Hepatocyte (in vitro differentiated cells): ENCODE measurements at regions not wholly inside any gene's neighbourhood (a gene's known extent, or its start where the extent isn't known, plus 50 kb on each side); places are given as distances from the start of the nearest gene placed in this dataset.

ENCODE experiments used
- DNase-seq: peaks from one replicate; pipeline ENCODE4 v3.0.0-alpha.2; 2016; ENCODE audit warnings: low spot score
- H2AFZ ChIP-seq: fragments of 200-600 bp; sonication (generic); 2 replicates; pipeline ENCODE4 v1.6.0; 2016; ENCODE audit warnings: antibody characterized with exemption, mild to moderate bottlenecking
- H3K27ac ChIP-seq: fragments of 200-600 bp; sonication (generic); 2 replicates; pipeline ENCODE4 v1.5.1; 2016; ENCODE audit warnings: mild to moderate bottlenecking
- H3K27me3 ChIP-seq: fragments of 200-600 bp; sonication (generic); 2 replicates; pipeline ENCODE4 v1.6.1; 2016
- H3K36me3 ChIP-seq: fragments of 200-600 bp; sonication (generic); replicated peaks from 2 replicates; pipeline ENCODE4 v1.5.1; 2016; ENCODE audit warnings: low read depth; ENCODE audit not compliant: insufficient read depth
- H3K4me1 ChIP-seq: fragments of 200-600 bp; sonication (generic); 2 replicates; pipeline ENCODE4 v1.5.1; 2016; ENCODE audit warnings: mild to moderate bottlenecking, moderate library complexity; ENCODE audit not compliant: insufficient read depth
- H3K4me2 ChIP-seq: fragments of 200-600 bp; sonication (generic); 2 replicates; pipeline ENCODE4 v1.6.0; 2016
- H3K4me3 ChIP-seq: fragments of 200-600 bp; sonication (generic); 2 replicates; pipeline ENCODE4 v1.5.1; 2016; ENCODE audit warnings: mild to moderate bottlenecking
- H3K79me2 ChIP-seq: fragments of 200-600 bp; sonication (generic); 2 replicates; pipeline ENCODE4 v1.6.0; 2017; ENCODE audit warnings: mild to moderate bottlenecking
- H3K9me2 ChIP-seq: fragments of 200-600 bp; sonication (generic); replicated peaks from 2 replicates; pipeline ENCODE4 v1.6.0; 2017; ENCODE audit warnings: mild to moderate bottlenecking; ENCODE audit not compliant: insufficient read depth
- H3K9me3 ChIP-seq: fragments of 200-600 bp; sonication (generic); 2 replicates; pipeline ENCODE4 v1.5.1; 2016; ENCODE audit warnings: low read depth, mild to moderate bottlenecking
- H4K20me1 ChIP-seq: fragments of 200-600 bp; sonication (generic); 2 replicates; pipeline ENCODE4 v1.6.0; 2016; ENCODE audit warnings: mild to moderate bottlenecking; ENCODE audit not compliant: insufficient read depth, poor library complexity, severe bottlenecking
- CTCF ChIP-seq: fragments of 200-600 bp; sonication (generic); IDR thresholded peaks from 2 replicates; pipeline ENCODE4 v1.5.1; 2016; ENCODE audit warnings: antibody characterized with exemption, mild to moderate bottlenecking; ENCODE audit not compliant: poor library complexity
- EZH2 ChIP-seq: fragments of 200-600 bp; sonication (generic); IDR thresholded peaks from 2 replicates; pipeline ENCODE4 v1.6.1; 2016; ENCODE audit warnings: antibody characterized with exemption, mild to moderate bottlenecking, borderline replicate concordance
- EZH2phosphoT487 ChIP-seq: fragments of 200-600 bp; sonication (generic); IDR thresholded peaks from one replicate; pipeline ENCODE4 v1.6.1; 2018; ENCODE audit warnings: antibody characterized with exemption, mild to moderate bottlenecking, low read depth, moderate library complexity; ENCODE audit not compliant: unreplicated experiment, severe bottlenecking
- WGBS: methylation state at CpG from one replicate; pipeline ENCODE4 v1.1.6; 2016; ENCODE audit warnings: low lambda C conversion rate; ENCODE audit errors: missing lambda C conversion rate; 5-methylcytosine and 5-hydroxymethylcytosine counted together

GRCh38 chr11:45079943-45080719 is 66.3 kb upstream of the PRDM11 start:
- H2AFZ ChIP-seq = no peak overlapping the region
- H3K36me3 ChIP-seq = no peaks in the 10 kb centered on the region
- H3K4me1 ChIP-seq = no peaks in the 10 kb centered on the region
- H3K27me3 ChIP-seq = peaks cover 10% of the 10 kb centered on the region
- H3K27ac ChIP-seq = no peak overlapping the region
- no peak for DNase-seq
- H3K79me2 ChIP-seq = no peaks in the 10 kb centered on the region
- H3K4me2 ChIP-seq = no peak overlapping the region
- 85% methylated on average over 16 of the region's 16 CpGs for WGBS
- no peaks in the 10 kb centered on the region for H4K20me1 ChIP-seq
- H3K4me3 ChIP-seq = no peak overlapping the region
- TF ChIP-seq EZH2phosphoT487 = no peak
- no peak for TF ChIP-seq EZH2
- no peak for TF ChIP-seq CTCF
- no peaks in the 10 kb centered on the region for H3K9me2 ChIP-seq
- no peaks in the 10 kb centered on the region for H3K9me3 ChIP-seq

- H3K27me3 ChIP-seq = peaks cover 10% of the 10 kb centered on the region
- DNase-seq = no peak
- 51% methylated on average over 10 of the region's 10 CpGs for WGBS
- no peaks in the 10 kb centered on the region for H3K9me2 ChIP-seq
- H3K27ac ChIP-seq = no peak overlapping the region
- H3K79me2 ChIP-seq = no peaks in the 10 kb centered on the region
- TF ChIP-seq EZH2 (no peak), EZH2phosphoT487 (no peak), CTCF (no peak)
- H4K20me1 ChIP-seq = no peaks in the 10 kb centered on the region
- H3K4me2 ChIP-seq = no peak overlapping the region
- H3K9me3 ChIP-seq = no peaks in the 10 kb centered on the region
- no peaks in the 10 kb centered on the region for H3K36me3 ChIP-seq
- no peak overlapping the region for H3K4me3 ChIP-seq
- no peaks in the 10 kb centered on the region for H3K4me1 ChIP-seq
- H2AFZ ChIP-seq = no peak overlapping the region
Observed at GRCh38 chr11:45082744-45083543, 63.5 kb upstream of the PRDM11 start.

GRCh38 chr11:45083544-45084087 is 62.8 kb upstream of the PRDM11 start:
- no peak overlapping the region for H3K27ac ChIP-seq
- no peaks in the 10 kb centered on the region for H3K4me1 ChIP-seq
- peak; percentile 35 for DNase-seq
- H3K9me2 ChIP-seq = no peaks in the 10 kb centered on the region
- no peaks in the 10 kb centered on the region for H4K20me1 ChIP-seq
- no peak overlapping the region for H2AFZ ChIP-seq
- no peaks in the 10 kb centered on the region for H3K36me3 ChIP-seq
- H3K9me3 ChIP-seq = no peaks in the 10 kb centered on the region
- H3K4me3 ChIP-seq = no peak overlapping the region
- TF ChIP-seq EZH2 (no peak), CTCF (peak; percentile 30)
- peaks cover 10% of the 10 kb centered on the region for H3K27me3 ChIP-seq
- 18% methylated on average over 3 of the region's 3 CpGs for WGBS
- H3K4me2 ChIP-seq = no peak overlapping the region
- H3K79me2 ChIP-seq = no peaks in the 10 kb centered on the region
